ENCODE measurements at regions not wholly inside any gene's neighbourhood (a gene's known extent, or its start where the extent isn't known, plus 50 kb on each side); places are given as distances from the start of the nearest gene placed in this dataset.

GRCh38 chrX:16347968-16348670 lies 180.8 kb downstream of the MAGEB17 start:
- TF ChIP-seq CTCF (IDR thresholded peaks at IDR 0.05): no peak
- no peak for TF ChIP-seq POLR2A (IDR thresholded peaks at IDR 0.05)
